Right renal cortex interstitium (tissue), 3 donors: ENCODE measurements at regions not wholly inside any gene's neighbourhood (a gene's known extent, or its start where the extent isn't known, plus 50 kb on each side); places are given as distances from the start of the nearest gene placed in this dataset.

Experiments
- DNase-seq, 3 donors: peaks; one replicate each; pipeline ENCODE4 v3.0.0-alpha.2; 2013; ENCODE audit warnings: low read depth in 3 of 3, low spot score in 2 of 3

DNA sequence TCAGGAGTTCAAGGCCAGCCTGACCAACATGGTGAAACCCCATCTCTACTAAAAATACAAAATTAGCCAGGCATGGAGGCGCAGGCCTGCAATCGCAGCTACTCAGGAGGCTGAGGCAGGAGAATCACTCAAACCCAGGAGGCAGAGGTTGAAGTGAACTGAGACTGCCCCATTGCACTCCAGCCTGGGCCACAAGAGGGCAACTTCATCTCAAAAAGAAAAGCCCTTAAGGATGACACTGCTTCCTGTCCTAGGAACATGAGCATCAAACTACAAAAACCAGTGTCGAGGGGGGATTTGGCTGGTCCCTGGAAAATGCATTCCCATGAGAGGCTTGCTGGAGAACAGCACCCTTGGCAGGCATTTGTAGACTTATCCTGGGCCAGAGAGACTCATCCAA lies 449.5 kb upstream of the PSMD7 start:
- DNase-seq, result no peak

DNA sequence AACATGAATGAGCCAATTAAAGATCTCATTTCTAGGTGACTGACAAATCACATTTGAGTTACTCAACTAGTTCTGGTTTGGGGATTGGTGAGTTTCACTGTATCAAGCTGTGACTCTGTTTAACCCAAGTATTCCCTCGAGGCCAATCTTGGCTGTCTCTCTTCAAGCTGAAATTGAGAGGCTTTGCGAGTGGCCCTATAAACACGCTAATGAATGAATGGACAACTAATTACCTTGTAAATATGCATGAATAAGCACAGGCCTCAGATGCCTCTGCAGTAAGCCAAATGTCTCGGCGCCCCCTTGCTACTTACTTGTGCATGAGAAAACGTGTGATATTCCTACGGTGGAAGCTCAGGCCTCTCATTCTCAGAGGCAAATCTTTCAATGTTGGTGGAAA lies 450.3 kb upstream of the PSMD7 start:
- DNase-seq, result no peak

- no peak for DNase-seq
These were observed 450.6 kb upstream of the PSMD7 start for GRCh38 chr16:73846007-73846330.

GRCh38 chr16:73845238-73846006 lies 451.2 kb upstream of the PSMD7 start:
- DNase-seq, result no peak

- DNase-seq, result no peak
These were observed 455.9 kb upstream of the PSMD7 start for GRCh38 chr16:73840728-73841127.

- no peak for DNase-seq
These were observed 465.4 kb upstream of the PSMD7 start for GRCh38 chr16:73831220-73831619.

DNA sequence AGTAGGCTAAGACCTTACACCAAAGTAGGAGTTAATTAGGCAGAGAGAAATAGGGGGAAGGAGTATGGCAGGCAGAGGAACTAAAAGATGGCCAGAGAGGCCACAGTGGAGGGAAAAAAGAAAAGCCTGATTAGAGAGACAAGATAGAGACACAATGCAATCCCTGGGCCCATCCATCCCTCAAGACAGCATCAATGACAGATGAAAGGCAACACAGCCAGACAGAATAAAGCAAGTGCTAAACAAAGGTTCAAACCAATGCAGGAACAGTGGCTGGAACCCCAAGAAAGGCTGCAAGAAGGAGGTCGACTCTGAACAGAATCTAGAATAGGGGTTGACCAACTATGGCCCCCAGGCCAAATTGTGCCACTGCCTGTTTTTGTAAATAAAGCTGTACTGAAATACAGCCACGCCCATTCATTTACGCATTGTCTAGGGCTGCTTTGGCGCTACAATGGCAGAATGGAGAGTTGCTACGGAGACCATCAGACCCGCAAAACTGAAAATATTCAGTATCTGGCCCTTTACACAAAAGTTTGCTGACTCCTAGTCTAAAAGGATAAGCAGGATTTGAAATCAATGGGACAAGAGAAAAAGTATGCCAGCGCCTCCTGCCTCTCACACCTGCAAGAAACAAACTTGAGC lies 473.3 kb upstream of the PSMD7 start:
- DNase-seq, result no peak

DNA sequence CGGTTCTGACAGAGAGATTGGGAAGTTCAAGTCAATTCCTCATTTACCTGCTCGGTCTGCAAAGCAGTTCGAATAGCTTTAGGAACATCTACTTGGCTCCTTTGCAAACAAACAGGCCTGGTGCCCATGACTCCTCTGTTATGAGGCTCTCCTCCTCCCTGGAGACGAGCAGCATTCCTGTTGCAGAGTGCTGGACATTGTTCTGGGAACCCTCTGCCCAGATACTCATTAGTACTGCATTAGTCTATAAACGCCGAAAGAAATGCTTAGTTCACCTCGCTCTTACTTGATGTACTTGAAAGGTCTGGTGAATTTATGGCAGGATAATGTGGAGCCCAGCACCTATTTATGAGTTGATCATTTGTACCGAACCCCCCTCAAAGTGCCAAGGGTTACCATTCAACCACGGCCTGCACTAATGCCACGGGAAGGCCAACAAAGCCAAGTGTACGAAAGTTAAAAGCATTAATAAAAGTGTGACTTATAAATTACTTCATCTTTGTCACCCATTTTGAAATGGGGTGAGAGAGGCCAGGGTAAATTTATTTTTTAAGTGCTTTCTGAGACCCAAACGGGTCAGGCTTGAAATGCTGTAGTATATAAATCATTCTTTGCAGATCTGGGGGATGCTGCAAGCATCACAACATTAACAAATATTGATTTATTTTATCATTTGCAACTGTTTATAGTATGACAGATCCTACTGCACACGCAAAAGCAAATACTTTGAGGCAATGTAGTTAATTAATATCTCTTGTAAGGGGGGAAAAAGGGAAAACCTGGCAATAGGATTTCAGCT lies 478.9 kb upstream of the PSMD7 start:
- DNase-seq, result no peak

- DNase-seq, result no peak
These were observed 483.1 kb upstream of the PSMD7 start for GRCh38 chr16:73813527-73813926.

DNA sequence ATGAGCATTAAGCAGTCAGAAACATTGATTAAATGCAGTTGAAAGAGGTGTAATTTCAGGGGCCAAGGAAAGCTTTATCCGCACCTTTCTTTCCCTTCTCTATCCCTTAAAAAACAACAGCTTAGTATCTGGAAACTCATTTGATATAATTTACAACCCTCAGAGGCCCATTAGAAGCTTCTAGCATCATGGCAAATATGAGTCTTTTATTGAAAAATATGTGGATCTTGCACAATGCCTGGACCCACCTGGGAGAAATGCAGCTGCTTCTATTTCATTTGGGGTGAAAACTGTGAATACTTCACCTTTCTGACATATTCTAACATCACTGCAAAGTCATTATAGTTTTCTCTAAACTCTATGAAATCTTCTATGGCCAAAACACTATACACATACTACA lies 492.2 kb upstream of the PSMD7 start:
- DNase-seq, result no peak

DNA sequence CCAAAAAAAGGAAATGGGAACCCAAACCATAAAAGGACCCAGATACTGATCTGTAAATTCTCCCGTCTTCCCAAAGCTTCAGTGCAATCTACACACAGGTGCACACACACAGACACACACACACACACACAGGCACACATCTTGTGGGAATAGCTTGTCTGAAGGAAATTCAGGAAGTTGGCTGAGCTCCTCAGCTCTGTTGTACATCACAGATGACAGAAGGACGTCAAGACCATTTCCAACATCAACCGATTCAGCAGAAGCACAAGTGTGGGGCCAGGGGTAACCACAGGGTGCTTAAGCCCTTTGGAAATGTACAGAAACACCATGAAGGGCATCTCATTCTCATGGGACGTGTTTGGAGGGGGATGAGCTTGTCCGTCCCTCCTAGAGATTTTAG lies 498.1 kb upstream of the PSMD7 start:
- DNase-seq, result no peak

DNA sequence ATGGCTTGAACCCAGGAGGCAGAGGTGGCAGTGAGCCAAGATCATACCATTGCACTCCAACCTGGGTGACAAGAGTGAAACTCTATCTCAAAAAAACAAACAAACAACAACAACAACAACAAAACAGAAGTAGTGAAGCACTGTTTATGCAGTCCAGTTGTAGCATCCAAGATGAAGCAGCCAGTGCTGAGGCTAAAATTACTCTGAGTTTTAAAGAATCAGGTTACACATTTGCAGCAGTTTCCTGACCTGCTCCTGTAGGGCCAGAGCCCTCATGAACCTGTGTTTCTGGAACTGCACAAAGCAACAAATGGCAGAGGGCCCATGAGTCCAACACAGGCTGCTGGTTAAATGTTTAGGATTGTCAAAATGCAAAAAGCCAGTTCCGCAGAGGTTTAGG lies 499.5 kb upstream of the PSMD7 start:
- no peak for DNase-seq

- DNase-seq, result no peak
These were observed 500.4 kb upstream of the PSMD7 start for GRCh38 chr16:73796241-73796640.

DNA sequence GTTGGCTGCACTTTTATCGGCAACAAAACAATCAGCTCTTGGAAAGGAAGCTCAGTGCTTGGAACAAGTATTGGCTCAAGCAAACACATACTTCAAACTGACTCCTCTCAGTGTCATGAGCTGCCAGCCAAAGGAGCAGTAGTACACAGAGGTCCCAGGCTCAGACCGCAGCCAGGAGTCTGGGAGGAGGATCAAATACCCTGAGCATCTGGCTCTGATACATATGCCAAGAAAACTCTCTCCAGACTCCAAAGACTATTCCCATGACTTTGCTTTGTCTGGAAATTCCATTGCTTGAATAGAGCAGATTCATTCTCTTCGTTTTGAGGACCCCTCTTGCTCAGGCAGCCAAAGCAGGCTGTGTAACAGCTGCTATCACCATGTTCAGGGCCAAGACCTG lies 501.6 kb upstream of the PSMD7 start:
- DNase-seq, result no peak

DNA sequence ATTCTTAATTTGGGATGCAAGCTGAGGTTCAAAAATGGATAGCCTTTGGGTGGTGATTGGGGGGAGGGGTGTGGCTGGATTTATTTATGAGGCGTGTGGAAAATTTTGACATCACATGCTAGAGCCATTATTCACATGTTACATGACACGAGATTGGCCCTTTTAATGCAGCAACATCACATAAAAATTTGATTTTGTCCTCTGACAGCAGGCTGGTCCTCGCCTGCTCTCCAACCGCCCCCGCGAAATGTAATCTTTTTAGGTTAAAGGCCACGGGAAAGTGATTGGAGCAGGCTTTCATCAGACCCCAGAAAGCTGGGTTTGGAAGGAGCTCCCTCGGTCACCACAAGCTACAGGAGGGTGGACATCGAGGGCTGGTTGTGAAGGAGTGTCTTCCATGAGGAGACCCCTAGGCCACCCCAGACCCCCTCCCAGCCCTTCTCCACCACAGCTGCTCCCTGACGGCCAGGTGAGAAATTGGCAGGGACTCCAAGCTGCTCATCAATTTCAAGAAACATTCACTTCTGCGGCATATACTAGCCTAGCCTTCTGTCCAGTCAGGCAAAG lies 502.7 kb upstream of the PSMD7 start:
- DNase-seq, result no peak

- DNase-seq, result no peak
These were observed 503.4 kb upstream of the PSMD7 start for GRCh38 chr16:73793260-73793659.

GRCh38 chr16:73792199-73793020 lies 504.2 kb upstream of the PSMD7 start:
- DNase-seq, result no peak

GRCh38 chr16:73781297-73781696 lies 515.3 kb upstream of the PSMD7 start:
- no peak for DNase-seq

DNA sequence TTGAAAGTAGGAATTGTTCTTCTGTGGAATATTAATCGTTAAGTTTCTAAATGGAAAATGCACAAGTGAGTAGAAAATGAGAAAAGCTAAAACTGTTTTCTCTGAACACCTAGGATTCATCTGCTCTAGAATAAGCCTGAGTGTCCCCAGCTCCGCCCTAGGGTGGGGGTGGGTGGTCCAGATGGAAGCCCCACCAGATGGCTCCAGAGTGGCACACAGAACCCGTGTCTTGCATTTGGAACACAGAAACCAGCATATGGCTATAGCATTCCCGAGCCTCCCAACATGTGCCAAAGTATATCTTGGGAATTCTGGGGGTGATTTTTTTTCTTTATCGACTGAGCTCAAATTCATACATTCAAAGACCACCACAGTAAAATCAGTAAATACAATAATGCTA lies 517.7 kb upstream of the PSMD7 start:
- no peak for DNase-seq

GRCh38 chr16:73775841-73776388 lies 520.7 kb upstream of the PSMD7 start:
- no peak for DNase-seq
